Suppressor macrophage treated with lipopolysaccharide for 4 hours (primary cell): ENCODE measurements at regions not wholly inside any gene's neighbourhood (a gene's known extent, or its start where the extent isn't known, plus 50 kb on each side); places are given as distances from the start of the nearest gene placed in this dataset.

Experiments used
- DNase-seq: peaks from one replicate; pipeline ENCODE4 v3.0.0-alpha.2; 2020

- DNase-seq, result no peak
Observed at GRCh38 chr13:47109028-47109427, 212.2 kb upstream of the HTR2A start.

GRCh38 chr13:47100214-47100853, 203.5 kb upstream of the HTR2A start:
- DNase-seq, result no peak

- DNase-seq, result no peak
Observed at GRCh38 chr13:47094734-47095434, 198.0 kb upstream of the HTR2A start.

GRCh38 chr13:47092202-47092601, 195.3 kb upstream of the HTR2A start:
- DNase-seq, result no peak

- no peak for DNase-seq
Observed at GRCh38 chr13:47087841-47088240, 191.0 kb upstream of the HTR2A start.

- DNase-seq, result no peak
Observed at GRCh38 chr13:47087241-47087640, 190.4 kb upstream of the HTR2A start.

- no peak for DNase-seq
Observed at GRCh38 chr13:47085346-47085745, 188.5 kb upstream of the HTR2A start.

- DNase-seq, result no peak
Observed at GRCh38 chr13:47081850-47082249, 185.0 kb upstream of the HTR2A start.

GRCh38 chr13:47081246-47081645, 184.4 kb upstream of the HTR2A start:
- DNase-seq, result no peak

GRCh38 chr13:47080621-47081020, 183.8 kb upstream of the HTR2A start:
- no peak for DNase-seq

GRCh38 chr13:47076500-47076899, 179.6 kb upstream of the HTR2A start:
- no peak for DNase-seq

GRCh38 chr13:47069133-47069532, 172.3 kb upstream of the HTR2A start:
- DNase-seq, result no peak

GRCh38 chr13:47067306-47067705, 170.5 kb upstream of the HTR2A start:
- DNase-seq, result no peak

- peak; percentile 80 for DNase-seq
Observed at GRCh38 chr13:47066226-47066625, 169.4 kb upstream of the HTR2A start.

- no peak for DNase-seq
Observed at GRCh38 chr13:47064381-47064780, 167.5 kb upstream of the HTR2A start.

GRCh38 chr13:47049276-47049989, 152.6 kb upstream of the HTR2A start:
- DNase-seq, result no peak

- DNase-seq, result no peak
Observed at GRCh38 chr13:47046706-47047105, 149.9 kb upstream of the HTR2A start.

- no peak for DNase-seq
Observed at GRCh38 chr13:47044842-47045241, 148.0 kb upstream of the HTR2A start.

- no peak for DNase-seq
Observed at GRCh38 chr13:47039106-47039505, 142.3 kb upstream of the HTR2A start.

GRCh38 chr13:47038188-47038587, 141.3 kb upstream of the HTR2A start:
- DNase-seq, result no peak

GRCh38 chr13:47036294-47037008, 139.6 kb upstream of the HTR2A start:
- DNase-seq, result peak; percentile 36

GRCh38 chr13:47033216-47033615, 136.4 kb upstream of the HTR2A start:
- no peak for DNase-seq

GRCh38 chr13:47027780-47028437, 131.1 kb upstream of the HTR2A start:
- DNase-seq, result no peak
